D341Med (cell line): ENCODE measurements at regions not wholly inside any gene's neighbourhood (a gene's known extent, or its start where the extent isn't known, plus 50 kb on each side); places are given as distances from the start of the nearest gene placed in this dataset.

Experiments
- DNase-seq: peaks from one replicate; pipeline ENCODE4 v3.0.0; 2012; ENCODE audit warnings: low spot score

DNA sequence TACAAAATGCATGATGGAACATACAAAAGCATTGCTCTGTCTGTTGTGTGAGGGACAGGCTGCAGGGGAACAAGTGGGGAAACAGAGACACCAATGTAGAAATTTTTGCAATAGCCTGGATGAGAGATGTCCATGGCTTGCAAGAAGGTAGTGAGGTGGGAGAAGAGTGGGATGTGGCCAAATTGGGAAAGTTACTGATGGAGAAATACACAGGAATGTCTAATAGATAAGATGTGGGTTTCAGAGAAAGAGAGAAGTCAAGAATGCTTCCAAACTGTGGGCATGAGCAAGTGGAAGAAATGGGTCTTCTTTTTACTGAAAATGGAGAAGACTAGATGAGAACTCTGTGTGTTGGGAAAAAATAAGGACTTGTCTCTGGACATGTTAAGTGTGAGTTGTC is 592.7 kb downstream of the TNS3 start:
- DNase-seq, result no peak

- DNase-seq, result no peak
These were observed 599.0 kb downstream of the TNS3 start for GRCh38 chr7:46982928-46983327.

DNA sequence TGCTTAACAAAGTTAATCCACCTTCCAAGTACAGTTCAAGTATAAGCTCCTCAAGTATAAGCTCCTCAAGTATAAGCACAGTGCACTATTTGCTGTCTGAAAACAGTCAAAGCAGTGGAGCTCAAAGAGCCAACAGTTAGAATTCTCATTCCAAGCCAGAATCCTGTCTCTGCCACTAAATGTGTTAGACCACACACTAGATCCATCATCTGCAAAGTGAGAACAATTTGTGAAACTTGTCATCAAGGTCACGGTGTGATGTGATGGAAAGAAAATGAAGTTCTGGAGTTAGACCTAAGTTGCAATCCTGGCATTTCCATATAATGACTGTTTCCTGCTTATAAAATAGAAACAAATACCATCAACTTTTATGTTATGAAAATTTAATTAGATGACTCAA is 602.5 kb downstream of the TNS3 start:
- DNase-seq, result no peak

DNA sequence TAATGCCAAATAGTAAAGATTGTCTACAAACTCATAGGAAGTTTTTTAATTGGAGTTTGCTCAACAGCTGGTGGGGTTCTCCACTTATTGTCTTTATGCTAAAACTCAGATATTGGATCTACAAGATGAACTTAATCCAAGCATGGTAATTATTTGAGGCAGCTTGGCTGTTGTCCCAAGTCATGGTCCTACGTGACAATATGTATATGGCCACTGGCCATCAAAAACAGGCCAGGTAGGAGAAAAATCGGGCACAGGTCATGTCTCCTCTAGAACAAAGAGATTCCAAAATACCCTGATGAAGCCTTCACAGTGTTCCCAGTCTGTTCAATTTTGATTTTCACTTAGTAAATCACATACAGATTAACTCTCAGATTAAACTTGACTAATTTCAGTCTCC is 606.4 kb downstream of the TNS3 start:
- no peak for DNase-seq

- DNase-seq, result no peak
These were observed 609.7 kb downstream of the TNS3 start for GRCh38 chr7:46972205-46972604.

DNA sequence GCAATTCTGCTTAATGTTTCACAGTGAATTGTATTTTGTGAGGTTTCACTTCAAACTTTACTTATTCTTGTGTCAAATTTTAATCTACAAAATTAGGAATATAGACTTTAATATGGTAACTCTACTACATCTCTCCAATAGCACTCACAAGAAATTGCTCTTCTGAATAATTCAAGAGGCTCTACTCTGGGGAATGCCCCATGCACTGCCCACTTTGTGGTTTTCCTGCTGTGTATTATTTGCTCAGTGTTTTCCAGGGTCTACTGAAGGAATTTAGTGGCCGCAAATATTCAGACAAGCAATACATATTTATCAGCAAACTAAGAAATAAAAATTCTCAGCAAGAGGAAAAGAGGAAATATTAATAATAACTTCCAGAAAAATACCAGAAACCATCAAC is 611.4 kb downstream of the TNS3 start:
- DNase-seq, result no peak

DNA sequence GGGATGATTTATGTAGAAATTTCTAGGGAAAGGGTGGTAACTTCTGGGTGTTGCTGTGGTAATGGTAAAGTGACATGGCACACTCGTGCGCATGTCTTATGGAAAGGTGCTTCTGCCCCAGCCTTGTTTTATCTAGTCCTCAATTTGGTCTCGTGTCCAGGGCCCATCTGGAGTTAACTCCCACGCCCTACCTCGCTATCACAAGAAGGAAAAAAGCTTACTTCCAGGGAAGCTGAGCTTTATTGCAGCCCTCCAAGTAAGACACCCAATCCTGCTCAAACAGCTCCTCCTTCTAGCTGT is 611.8 kb downstream of the TNS3 start:
- DNase-seq, result no peak

- no peak for DNase-seq
These were observed 612.4 kb downstream of the TNS3 start for GRCh38 chr7:46969303-46970130.

DNA sequence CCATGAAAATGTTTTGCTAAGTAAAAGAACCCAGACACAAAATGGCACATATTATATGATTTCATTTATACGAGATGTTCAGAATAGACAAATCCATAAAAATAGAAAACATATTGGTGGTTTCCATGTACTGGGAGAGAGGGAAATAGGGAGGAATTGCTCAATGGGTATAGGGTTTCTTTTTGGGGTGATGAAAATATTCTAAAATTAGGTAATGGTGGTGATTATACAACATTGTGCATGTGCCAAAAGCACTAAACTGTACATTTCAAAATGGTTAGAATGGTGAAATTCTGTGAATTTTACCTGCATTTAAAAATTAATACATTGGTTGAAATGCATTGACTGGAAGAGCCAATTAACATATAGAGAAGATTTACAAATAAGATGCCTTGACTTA is 613.9 kb downstream of the TNS3 start:
- no peak for DNase-seq

DNA sequence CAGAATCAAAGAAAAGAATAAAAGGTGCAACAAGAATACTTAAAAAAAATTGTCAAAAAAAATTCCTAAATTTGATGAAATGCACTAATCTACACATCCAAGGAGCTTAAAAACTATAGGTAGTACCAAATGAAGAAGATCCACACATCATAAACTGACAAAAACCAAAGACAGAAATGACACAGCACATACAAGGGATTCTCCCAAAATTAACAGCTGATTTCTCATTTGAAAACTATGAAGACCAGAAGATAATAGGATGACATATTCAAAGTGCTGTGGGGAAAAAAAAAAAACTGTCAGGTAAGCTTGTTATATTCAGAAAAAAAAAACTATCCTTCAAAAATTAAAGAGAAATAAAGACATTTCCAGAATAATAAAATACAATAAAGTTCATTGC is 618.2 kb downstream of the TNS3 start:
- no peak for DNase-seq

GRCh38 chr7:46960970-46961369 is 620.9 kb downstream of the TNS3 start:
- no peak for DNase-seq

DNA sequence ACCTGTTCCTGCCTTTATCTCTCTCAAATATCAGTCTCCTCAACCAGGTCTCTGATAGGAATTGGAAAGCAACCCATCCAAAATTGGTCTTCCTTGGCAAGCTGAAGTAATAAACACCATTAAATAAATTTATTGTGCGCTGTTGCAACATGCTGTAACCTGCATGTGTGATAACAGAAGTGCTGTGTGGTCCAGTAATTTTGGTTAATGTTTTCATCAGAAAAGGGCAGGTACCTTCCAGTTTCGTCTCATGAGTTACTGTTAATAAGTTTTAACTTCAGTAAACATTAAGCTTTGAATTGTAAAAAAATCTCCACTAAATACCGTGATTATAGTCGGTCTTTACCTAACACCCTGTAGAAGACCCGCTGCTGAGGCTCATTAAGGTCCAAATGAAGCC is 624.7 kb downstream of the TNS3 start:
- no peak for DNase-seq

DNA sequence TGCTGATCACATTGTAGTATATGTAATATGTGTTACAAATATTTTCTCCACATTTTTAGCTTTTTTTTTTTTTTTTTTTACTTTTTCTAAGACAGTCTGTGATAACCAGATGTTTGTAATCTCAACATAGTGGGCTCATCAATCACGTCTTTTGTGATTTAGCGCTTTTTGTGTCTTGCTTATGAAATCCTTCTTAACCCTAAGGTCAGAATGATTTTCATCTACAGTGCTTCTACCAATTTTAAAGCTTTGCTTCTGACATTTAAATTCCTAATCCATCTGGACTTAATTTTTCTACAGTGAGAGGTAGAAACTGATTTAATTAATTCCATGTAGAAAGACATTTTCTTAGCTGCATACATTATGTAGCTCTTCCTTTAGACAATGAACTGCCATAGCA is 626.4 kb downstream of the TNS3 start:
- no peak for DNase-seq

DNA sequence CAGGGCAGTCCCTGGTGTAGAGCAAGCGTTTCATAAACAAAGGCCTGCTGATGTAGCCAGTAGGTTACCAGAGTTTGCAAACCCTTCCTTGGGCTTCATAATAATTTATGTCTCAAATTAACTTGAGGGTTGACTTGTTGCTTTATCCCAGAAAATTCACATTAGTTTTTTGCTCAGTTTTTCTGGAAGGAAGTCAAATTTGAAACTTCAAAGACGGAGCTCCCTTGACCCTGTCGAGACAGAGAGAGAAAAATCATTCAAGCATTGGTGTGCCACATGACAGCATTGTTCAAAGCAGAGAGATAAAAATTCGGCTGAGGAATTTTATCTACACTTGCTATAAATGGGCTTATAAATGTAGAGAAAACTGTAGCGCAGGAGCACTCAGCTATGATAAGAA is 627.7 kb downstream of the TNS3 start:
- no peak for DNase-seq

GRCh38 chr7:46953008-46953407 is 628.9 kb downstream of the TNS3 start:
- no peak for DNase-seq

GRCh38 chr7:46949270-46949931 is 632.5 kb downstream of the TNS3 start:
- no peak for DNase-seq

DNA sequence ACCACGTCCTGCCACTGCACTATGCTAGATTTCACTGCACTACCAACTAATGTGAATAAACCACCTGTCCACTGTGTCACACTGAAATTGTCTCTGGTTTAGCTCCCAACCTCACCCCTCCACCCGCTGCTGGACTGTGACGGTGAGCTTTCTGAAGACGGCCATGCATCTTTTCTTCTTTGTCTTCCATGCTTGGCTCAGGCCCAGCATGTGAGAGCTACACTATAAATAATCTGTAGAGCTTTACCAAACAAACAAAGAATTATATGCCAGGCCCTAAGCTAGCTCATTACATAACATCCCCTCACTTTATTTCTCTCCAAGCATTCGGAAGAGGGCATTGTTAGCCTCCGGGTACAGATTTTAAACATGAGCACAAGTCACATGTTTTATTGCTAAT is 633.2 kb downstream of the TNS3 start:
- no peak for DNase-seq

GRCh38 chr7:46945328-46945727 is 636.6 kb downstream of the TNS3 start:
- DNase-seq, result no peak

DNA sequence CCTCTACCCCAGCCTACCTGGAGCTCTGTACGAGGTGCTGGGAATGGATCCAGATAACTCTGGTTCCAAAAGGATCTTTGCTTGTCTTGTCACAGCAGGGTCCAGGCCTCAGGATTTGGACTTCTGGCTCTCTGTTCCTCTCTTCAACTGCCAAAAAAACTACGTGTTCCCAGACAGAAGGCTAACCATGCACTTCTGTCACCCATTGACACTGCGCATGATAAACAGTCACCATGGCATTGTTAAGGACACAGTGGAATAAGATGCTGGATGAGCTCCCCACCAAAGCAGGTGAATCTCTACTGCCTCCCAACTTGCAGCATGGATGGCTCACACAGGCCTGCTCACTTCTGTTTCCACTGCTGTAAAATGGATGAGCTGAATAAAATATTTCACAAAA is 637.9 kb downstream of the TNS3 start:
- no peak for DNase-seq

- no peak for DNase-seq
These were observed 639.3 kb downstream of the TNS3 start for GRCh38 chr7:46942574-46942973.

DNA sequence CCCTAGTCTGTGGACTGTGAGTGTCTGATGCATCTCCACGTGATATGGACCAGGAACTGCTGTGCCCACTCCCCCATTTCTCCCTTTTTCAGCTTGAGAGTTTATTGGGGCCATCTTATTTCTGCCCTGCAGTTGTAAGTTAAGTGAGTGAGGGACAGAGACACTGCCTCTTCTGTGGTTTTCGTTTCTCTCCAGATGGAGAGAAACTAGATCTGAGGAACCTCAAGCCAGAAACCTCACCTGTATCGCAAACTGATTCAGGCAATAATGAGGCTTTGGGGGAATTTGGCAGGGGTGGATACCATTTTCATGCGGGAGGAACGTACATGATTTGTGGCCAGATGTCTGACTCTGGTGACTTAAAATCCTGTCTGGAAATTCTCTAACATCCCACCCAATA is 641.7 kb downstream of the TNS3 start:
- no peak for DNase-seq

DNA sequence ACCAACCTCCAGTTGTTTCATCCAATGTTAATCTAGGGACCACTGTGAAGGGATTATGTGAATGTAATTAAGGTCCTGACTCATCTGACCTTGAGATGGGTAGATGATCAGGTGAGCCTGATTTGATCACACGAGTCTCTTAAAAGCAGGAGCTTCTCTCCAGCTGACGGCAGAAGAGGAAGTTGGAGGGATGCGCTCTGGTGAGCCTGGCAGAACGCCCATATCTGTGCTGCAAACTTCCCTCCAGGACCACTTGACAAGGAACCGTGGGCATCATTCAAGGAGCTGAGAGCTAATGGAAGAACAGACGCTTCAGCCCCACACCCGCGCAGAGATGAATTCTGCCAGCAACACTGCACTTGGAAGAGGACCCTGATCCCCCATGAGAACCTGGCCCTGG is 642.4 kb downstream of the TNS3 start:
- no peak for DNase-seq

- DNase-seq, result no peak
These were observed 642.8 kb downstream of the TNS3 start for GRCh38 chr7:46939089-46939488.

GRCh38 chr7:46937826-46938225 is 644.1 kb downstream of the TNS3 start:
- no peak for DNase-seq
